ENCODE measurements at regions not wholly inside any gene's neighbourhood (a gene's known extent, or its start where the extent isn't known, plus 50 kb on each side); places are given as distances from the start of the nearest gene placed in this dataset.

DNA sequence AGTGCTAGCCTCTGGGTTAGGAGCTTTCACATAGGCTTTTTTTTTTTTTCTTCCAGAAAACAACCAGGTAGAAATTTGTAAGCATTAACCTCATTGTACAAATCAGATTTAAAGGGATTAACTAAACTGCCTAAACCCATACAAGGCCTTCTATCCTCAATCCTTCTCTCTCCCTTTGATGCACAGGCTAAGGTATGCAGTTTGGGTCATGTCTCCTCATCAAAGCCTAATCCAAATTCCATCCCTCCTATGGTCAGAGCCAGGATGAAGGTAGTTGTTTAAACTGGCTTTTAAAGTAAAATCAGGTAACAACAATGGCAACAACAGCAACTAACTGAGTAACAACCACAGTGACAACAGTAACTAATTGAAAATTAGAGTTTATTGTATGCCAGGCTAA lies 115.6 kb upstream of the SOX2 start (continued):
- TF ChIP-seq, protein P1, sequence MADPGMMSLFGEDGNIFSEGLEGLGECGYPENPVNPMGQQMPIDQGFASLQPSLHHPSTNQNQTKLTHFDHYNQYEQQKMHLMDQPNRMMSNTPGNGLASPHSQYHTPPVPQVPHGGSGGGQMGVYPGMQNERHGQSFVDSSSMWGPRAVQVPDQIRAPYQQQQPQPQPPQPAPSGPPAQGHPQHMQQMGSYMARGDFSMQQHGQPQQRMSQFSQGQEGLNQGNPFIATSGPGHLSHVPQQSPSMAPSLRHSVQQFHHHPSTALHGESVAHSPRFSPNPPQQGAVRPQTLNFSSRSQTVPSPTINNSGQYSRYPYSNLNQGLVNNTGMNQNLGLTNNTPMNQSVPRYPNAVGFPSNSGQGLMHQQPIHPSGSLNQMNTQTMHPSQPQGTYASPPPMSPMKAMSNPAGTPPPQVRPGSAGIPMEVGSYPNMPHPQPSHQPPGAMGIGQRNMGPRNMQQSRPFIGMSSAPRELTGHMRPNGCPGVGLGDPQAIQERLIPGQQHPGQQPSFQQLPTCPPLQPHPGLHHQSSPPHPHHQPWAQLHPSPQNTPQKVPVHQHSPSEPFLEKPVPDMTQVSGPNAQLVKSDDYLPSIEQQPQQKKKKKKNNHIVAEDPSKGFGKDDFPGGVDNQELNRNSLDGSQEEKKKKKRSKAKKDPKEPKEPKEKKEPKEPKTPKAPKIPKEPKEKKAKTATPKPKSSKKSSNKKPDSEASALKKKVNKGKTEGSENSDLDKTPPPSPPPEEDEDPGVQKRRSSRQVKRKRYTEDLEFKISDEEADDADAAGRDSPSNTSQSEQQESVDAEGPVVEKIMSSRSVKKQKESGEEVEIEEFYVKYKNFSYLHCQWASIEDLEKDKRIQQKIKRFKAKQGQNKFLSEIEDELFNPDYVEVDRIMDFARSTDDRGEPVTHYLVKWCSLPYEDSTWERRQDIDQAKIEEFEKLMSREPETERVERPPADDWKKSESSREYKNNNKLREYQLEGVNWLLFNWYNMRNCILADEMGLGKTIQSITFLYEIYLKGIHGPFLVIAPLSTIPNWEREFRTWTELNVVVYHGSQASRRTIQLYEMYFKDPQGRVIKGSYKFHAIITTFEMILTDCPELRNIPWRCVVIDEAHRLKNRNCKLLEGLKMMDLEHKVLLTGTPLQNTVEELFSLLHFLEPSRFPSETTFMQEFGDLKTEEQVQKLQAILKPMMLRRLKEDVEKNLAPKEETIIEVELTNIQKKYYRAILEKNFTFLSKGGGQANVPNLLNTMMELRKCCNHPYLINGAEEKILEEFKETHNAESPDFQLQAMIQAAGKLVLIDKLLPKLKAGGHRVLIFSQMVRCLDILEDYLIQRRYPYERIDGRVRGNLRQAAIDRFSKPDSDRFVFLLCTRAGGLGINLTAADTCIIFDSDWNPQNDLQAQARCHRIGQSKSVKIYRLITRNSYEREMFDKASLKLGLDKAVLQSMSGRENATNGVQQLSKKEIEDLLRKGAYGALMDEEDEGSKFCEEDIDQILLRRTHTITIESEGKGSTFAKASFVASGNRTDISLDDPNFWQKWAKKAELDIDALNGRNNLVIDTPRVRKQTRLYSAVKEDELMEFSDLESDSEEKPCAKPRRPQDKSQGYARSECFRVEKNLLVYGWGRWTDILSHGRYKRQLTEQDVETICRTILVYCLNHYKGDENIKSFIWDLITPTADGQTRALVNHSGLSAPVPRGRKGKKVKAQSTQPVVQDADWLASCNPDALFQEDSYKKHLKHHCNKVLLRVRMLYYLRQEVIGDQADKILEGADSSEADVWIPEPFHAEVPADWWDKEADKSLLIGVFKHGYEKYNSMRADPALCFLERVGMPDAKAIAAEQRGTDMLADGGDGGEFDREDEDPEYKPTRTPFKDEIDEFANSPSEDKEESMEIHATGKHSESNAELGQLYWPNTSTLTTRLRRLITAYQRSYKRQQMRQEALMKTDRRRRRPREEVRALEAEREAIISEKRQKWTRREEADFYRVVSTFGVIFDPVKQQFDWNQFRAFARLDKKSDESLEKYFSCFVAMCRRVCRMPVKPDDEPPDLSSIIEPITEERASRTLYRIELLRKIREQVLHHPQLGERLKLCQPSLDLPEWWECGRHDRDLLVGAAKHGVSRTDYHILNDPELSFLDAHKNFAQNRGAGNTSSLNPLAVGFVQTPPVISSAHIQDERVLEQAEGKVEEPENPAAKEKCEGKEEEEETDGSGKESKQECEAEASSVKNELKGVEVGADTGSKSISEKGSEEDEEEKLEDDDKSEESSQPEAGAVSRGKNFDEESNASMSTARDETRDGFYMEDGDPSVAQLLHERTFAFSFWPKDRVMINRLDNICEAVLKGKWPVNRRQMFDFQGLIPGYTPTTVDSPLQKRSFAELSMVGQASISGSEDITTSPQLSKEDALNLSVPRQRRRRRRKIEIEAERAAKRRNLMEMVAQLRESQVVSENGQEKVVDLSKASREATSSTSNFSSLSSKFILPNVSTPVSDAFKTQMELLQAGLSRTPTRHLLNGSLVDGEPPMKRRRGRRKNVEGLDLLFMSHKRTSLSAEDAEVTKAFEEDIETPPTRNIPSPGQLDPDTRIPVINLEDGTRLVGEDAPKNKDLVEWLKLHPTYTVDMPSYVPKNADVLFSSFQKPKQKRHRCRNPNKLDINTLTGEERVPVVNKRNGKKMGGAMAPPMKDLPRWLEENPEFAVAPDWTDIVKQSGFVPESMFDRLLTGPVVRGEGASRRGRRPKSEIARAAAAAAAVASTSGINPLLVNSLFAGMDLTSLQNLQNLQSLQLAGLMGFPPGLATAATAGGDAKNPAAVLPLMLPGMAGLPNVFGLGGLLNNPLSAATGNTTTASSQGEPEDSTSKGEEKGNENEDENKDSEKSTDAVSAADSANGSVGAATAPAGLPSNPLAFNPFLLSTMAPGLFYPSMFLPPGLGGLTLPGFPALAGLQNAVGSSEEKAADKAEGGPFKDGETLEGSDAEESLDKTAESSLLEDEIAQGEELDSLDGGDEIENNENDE (IDR thresholded peaks at IDR 0.05; ENCODE audit: insufficient replicate concordance, low read length), result no peak
- TF ChIP-seq SIN3A (conservative IDR thresholded peaks at IDR 0.05 in 1 of 2, IDR thresholded peaks at IDR 0.05 in 1 of 2; ENCODE audit: low read depth in 1 of 2, low read length in 2 of 2) (no peak), CBX5 (IDR thresholded peaks at IDR 0.05; ENCODE audit: low read depth, low read length) (no peak), MAX (IDR thresholded peaks at IDR 0.05) (no peak), GTF2F1 (IDR thresholded peaks at IDR 0.05; ENCODE audit: borderline replicate concordance, low read depth, low read length) (no peak)
